ENCODE measurements at regions not wholly inside any gene's neighbourhood (a gene's known extent, or its start where the extent isn't known, plus 50 kb on each side); places are given as distances from the start of the nearest gene placed in this dataset.

DNA sequence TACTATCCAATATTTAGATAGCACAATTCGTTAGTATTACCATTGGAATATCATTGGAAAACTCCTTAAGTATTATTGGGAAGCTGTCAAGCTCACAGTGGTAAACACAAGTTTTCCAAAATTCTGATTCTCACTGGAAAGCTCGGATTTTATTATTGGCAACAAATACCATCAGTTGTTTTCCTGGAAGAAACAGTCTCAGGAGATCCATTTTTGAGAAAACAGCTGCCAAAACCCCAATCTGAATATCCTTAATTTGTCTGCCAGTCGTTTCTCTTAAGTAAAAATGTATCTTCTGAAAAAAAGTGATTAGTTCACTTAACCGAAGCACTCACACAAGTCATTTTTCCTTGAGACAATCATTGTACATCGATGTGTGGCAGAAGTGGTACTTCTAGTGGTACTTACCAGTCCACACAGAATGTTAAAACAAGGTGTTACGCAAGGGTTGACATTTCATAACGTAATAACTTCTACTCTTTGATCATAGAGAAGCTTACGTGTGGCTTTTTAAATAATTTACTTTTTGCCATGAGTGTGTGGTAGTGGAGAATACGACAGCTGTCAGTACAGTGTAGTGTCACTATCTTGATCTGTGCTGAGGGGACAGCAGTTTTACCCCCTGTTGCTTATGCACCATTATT, 74.9 kb downstream of the FAM43A start:
- TF ChIP-seq, protein P1, sequence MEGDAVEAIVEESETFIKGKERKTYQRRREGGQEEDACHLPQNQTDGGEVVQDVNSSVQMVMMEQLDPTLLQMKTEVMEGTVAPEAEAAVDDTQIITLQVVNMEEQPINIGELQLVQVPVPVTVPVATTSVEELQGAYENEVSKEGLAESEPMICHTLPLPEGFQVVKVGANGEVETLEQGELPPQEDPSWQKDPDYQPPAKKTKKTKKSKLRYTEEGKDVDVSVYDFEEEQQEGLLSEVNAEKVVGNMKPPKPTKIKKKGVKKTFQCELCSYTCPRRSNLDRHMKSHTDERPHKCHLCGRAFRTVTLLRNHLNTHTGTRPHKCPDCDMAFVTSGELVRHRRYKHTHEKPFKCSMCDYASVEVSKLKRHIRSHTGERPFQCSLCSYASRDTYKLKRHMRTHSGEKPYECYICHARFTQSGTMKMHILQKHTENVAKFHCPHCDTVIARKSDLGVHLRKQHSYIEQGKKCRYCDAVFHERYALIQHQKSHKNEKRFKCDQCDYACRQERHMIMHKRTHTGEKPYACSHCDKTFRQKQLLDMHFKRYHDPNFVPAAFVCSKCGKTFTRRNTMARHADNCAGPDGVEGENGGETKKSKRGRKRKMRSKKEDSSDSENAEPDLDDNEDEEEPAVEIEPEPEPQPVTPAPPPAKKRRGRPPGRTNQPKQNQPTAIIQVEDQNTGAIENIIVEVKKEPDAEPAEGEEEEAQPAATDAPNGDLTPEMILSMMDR (IDR thresholded peaks at IDR 0.05; ENCODE audit: insufficient read depth, low read length, poor library complexity, severe bottlenecking): no peak
- TF ChIP-seq EZH2phosphoT487 (conservative IDR thresholded peaks at IDR 0.05; ENCODE audit: low read length): no peak

Measured in SU-DHL-6 (cell line).